Stomach smooth muscle (tissue), 2 donors: ENCODE measurements at regions not wholly inside any gene's neighbourhood (a gene's known extent, or its start where the extent isn't known, plus 50 kb on each side); places are given as distances from the start of the nearest gene placed in this dataset.
"Not testable (repeated sequence)": the region's sequence is repeated elsewhere in the genome, so short reads cannot be mapped to it uniquely, and the experiment has no call there.

Experiments
- H3K27ac ChIP-seq: one replicate; pipeline ENCODE4 v1.7.0; 2013; ENCODE audit warnings: mild to moderate bottlenecking, low read length, inconsistent platforms
- H3K27me3 ChIP-seq, 2 donors: one replicate each; pipeline ENCODE4 v1.7.0; 2013; ENCODE audit warnings: low read length in 2 of 2; ENCODE audit not compliant: insufficient read depth in 2 of 2, control insufficient read depth in 1 of 2
- H3K36me3 ChIP-seq, 2 donors: one replicate each; pipeline ENCODE4 v1.7.0; 2013; ENCODE audit warnings: low read length in 2 of 2; ENCODE audit not compliant: control insufficient read depth in 2 of 2, insufficient read depth in 2 of 2
- H3K4me1 ChIP-seq: one replicate; pipeline ENCODE4 v1.7.0; 2013; ENCODE audit warnings: low read length; ENCODE audit not compliant: control insufficient read depth, insufficient read depth
- H3K4me3 ChIP-seq, 2 donors: one replicate each; pipeline ENCODE4 v1.7.0; 2013; ENCODE audit warnings: low read length in 2 of 2
- H3K9ac ChIP-seq, 2 donors: one replicate each; pipeline ENCODE4 v1.7.0; 2013; ENCODE audit warnings: low read length in 2 of 2, mild to moderate bottlenecking in 1 of 2
- H3K9me3 ChIP-seq, 2 donors: one replicate each; pipeline ENCODE4 v1.7.0; 2013; ENCODE audit warnings: low read length in 2 of 2; ENCODE audit not compliant: control insufficient read depth in 2 of 2
- donor health status: healthy.
- donor health status: Pancreatic carcinoma.

DNA sequence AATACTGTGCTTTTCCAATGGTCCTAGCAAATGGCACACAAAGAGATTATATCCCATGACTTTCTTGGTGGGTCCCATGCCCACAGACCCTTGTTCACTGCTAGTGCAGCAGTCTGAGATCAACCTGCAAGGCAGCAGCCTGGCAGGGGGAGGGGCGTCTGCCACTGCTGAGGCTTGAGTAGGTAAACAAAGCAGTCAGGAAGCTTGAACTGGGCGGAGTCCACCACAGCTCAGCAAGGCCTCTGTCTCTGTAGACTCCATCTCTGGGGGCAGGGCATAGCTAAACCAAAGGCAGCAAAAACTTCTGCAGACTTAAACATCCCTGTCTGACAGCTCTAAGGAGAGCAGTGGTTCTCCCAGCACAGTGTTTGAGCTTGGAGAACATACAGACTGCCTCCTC, 82.9 kb downstream of the ZNF737 start:
- Histone ChIP-seq H3K4me1 (no peaks in the 10 kb centered on the region), H3K27ac (no peak overlapping the region), H3K4me3 (no peak overlapping the region), H3K9me3 (no peaks in the 10 kb centered on the region), H3K27me3 (no peaks in the 10 kb centered on the region), H3K9ac (no peak overlapping the region), H3K36me3 (no peaks in the 10 kb centered on the region)

DNA sequence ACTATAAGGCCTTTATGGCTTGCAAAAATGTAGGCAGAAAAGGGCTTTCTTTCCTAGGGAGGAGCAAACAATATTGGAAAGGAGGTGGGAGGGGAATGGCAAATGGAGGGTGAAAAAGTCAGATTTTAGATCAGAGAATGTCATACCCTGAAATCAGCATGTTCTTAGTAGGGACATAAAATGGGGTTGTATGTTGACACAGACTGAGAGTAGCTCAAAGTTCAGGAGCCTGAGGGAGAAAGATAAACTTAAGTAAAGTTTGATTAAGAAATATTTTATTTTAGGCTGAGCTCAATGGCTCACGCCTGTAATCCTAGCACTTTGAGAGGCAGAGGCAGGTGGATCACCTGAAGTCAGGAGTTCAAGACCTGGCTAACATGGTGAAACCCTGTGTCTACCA, 83.8 kb downstream of the ZNF737 start:
- peaks cover 0 to 4% of the 10 kb centered on the region in 2 donors for H3K9me3 ChIP-seq
- no peaks in the 10 kb centered on the region for H3K4me1 ChIP-seq
- H3K4me3 ChIP-seq = no peak overlapping the region
- no peak overlapping the region for H3K9ac ChIP-seq
- H3K27ac ChIP-seq = no peak overlapping the region
- H3K36me3 ChIP-seq = no peaks in the 10 kb centered on the region
- H3K27me3 ChIP-seq = no peaks in the 10 kb centered on the region

DNA sequence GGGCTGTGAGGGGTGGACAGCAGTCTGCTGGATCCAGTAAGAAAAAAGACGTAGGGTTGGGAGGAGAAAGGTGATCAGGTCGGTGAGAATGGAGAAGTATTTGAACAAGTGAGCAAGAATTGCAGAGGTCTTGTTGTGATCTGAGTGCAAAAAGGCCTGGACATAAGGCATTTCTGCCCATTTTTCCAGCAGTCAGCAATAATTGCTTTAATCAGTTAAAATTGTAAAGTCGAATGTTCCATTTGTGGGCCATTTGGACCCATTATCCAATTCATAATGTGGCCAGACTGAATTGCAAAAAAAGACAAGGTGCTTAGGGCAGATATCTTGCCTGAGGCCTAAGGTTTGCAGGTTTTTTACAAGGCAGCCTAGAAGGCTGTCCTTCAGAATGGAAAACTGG, 86.1 kb downstream of the ZNF737 start:
- H3K4me3 ChIP-seq = no peak overlapping the region
- H3K9me3 ChIP-seq = peaks cover 3 to 4% of the 10 kb centered on the region in 2 donors
- H3K27me3 ChIP-seq = no peaks in the 10 kb centered on the region
- H3K27ac ChIP-seq = no peak overlapping the region
- no peak overlapping the region for H3K9ac ChIP-seq
- no peaks in the 10 kb centered on the region for H3K36me3 ChIP-seq
- H3K4me1 ChIP-seq = no peaks in the 10 kb centered on the region

DNA sequence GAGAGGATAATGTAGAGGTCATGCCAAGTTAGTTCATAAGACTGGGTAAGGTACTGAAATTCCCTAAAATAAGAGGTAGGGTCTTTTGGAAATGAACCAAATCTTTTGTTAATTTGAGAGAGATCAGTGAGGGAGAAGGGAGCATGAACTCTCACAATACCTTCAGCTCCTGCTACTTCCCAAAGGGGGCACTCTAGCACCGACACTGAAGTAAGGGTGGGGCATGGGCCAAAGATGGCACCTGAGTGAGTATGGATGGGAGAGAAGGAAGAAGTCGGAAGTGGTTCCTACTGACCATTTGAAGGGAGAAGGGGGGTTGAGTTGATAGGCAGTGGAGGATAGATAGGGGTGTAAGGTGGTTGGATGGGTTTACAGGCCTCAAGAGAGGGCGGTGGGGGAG, 86.6 kb downstream of the ZNF737 start:
- Histone ChIP-seq H3K4me1 (no peaks in the 10 kb centered on the region), H3K27ac (no peak overlapping the region), H3K27me3 (no peaks in the 10 kb centered on the region), H3K36me3 (no peaks in the 10 kb centered on the region), H3K9ac (no peak overlapping the region), H3K9me3 (peaks cover 3 to 4% of the 10 kb centered on the region in 2 donors), H3K4me3 (no peak overlapping the region)

- H3K9ac ChIP-seq = no peak overlapping the region
- H3K27me3 ChIP-seq = no peaks in the 10 kb centered on the region
- no peak overlapping the region for H3K27ac ChIP-seq
- no peak overlapping the region for H3K4me3 ChIP-seq
- H3K36me3 ChIP-seq = no peaks in the 10 kb centered on the region
- peaks cover 4 to 8% of the 10 kb centered on the region in 2 donors for H3K9me3 ChIP-seq
- no peaks in the 10 kb centered on the region for H3K4me1 ChIP-seq
Observed at GRCh38 chr19:20472854-20473253, 92.7 kb downstream of the ZNF737 start.

DNA sequence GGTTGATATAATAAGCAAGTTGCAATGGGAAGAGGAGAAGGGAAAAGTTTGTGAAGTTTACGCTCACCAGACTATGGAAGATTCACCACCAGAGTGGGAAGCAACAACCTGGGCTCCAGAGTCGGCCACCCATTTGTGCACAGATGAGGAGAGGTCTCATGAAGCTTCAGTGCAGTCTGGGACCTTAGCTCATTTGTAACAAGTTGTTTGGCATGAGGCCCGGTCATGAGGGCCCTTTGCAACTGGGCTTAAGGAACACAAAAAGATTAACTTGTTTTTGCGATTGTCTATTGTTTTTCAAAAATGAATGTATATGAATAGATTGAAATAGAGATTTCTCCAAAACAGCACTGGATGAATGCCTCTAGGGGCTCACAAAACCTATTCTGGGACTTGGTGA, 94.2 kb downstream of the ZNF737 start:
- H3K9me3 ChIP-seq = peaks cover 0 to 8% of the 10 kb centered on the region in 2 donors
- no peak overlapping the region for H3K4me3 ChIP-seq
- H3K27ac ChIP-seq = no peak overlapping the region

GRCh38 chr19:20470345-20471135, 95.0 kb downstream of the ZNF737 start:
- H3K4me1 ChIP-seq = no peaks in the 10 kb centered on the region
- H3K27me3 ChIP-seq = no peaks in the 10 kb centered on the region
- H3K36me3 ChIP-seq = no peaks in the 10 kb centered on the region
- no peak overlapping the region for H3K9ac ChIP-seq
- peaks cover 0 to 8% of the 10 kb centered on the region in 2 donors for H3K9me3 ChIP-seq
- no peak overlapping the region for H3K4me3 ChIP-seq
- H3K27ac ChIP-seq = no peak overlapping the region

More for the DNA sequence above, 94.2 kb downstream of the ZNF737 start:
- H3K9ac ChIP-seq = no peak overlapping the region
- H3K27me3 ChIP-seq = no peaks in the 10 kb centered on the region
- H3K4me1 ChIP-seq = no peaks in the 10 kb centered on the region
- H3K36me3 ChIP-seq = no peaks in the 10 kb centered on the region

DNA sequence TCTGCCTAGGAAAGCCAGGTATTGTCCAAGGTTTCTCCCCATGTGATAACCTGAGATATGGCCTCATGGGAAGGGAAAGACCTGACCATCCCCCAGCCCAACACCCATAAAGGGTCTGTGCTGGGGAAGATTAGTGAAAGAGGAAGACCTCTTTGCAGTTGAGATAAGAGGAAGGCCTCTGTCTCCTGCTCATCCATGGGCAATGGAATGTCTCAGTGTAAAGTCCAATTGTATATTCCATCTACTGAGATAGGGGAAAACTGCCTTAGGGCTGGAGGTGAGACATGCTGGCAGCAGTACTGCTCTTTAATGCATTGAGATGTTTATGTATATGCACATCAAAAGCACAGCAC, 99.0 kb downstream of the ZNF737 start:
- H3K36me3 ChIP-seq, H3K4me1 ChIP-seq, H3K9me3 ChIP-seq, H3K4me3 ChIP-seq, H3K27me3 ChIP-seq, H3K27ac ChIP-seq, H3K9ac ChIP-seq: not testable (repeated sequence)

GRCh38 chr19:20465922-20466637, 99.5 kb downstream of the ZNF737 start:
- H3K36me3 ChIP-seq, H3K4me3 ChIP-seq, H3K27me3 ChIP-seq, H3K9me3 ChIP-seq, H3K27ac ChIP-seq, H3K4me1 ChIP-seq, H3K9ac ChIP-seq: not testable (repeated sequence)

DNA sequence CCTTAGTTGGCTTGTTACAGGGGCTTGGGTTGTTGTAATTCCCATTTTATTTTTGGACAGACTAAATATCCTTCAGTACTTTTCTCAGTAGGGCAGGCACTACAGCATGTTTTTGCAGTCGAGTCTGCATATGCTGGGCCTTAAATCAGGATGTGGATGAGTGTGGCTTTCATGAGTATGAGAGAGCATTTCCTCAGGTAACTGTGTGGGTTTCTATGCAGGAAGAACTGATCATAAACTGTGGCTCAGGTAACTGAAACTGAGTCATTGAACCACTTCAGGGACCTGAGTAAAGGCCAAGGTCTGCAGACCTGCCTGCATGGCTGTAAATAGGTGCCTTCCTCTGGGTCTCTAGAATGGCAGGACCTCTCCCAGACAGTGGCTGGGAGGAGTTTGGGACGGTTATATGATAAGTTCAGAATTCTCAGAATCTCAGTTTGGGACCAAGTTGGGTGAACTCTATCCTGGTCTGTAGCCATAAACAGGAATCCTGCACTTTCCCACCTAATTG, 112.1 kb downstream of the ZNF737 start:
- H3K27ac ChIP-seq = no peak overlapping the region
- no peaks in the 10 kb centered on the region for H3K9me3 ChIP-seq
- H3K36me3 ChIP-seq = no peaks in the 10 kb centered on the region
- no peaks in the 10 kb centered on the region for H3K4me1 ChIP-seq
- H3K27me3 ChIP-seq = no peaks in the 10 kb centered on the region
- no peak overlapping the region for H3K9ac ChIP-seq
- no peak overlapping the region for H3K4me3 ChIP-seq
